GM12874 (cell line): ENCODE measurements at regions not wholly inside any gene's neighbourhood (a gene's known extent, or its start where the extent isn't known, plus 50 kb on each side); places are given as distances from the start of the nearest gene placed in this dataset.

Source experiments
- TF ChIP-seq, protein P1 (sequence below): IDR thresholded peaks from 2 replicates; pipeline ENCODE4 v1.5.1; 2011; ENCODE audit warnings: low read depth, mild to moderate bottlenecking, control low read depth, low read length, moderate library complexity; ENCODE audit not compliant: insufficient read depth

DNA sequence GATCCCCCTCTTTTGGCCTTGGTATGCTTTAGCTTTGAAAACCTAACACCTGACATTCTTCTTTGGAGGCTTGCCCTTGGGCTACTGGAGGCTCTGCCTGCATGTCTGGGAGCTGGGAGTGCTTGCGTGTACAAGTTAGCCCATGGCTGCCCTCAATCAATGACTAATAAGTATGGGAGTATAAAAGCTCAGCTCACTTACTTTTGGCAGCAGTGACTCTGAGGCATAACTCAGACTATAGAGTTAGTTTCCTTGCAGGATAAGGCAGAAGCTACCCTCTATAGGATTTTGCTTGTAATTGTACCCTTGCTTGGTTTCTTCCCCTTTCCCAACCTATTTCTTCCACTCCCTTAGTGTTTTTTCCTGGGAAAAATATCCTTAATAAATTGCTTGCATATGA, 247.9 kb downstream of the PPP1R2C start:
- TF ChIP-seq, protein P1, sequence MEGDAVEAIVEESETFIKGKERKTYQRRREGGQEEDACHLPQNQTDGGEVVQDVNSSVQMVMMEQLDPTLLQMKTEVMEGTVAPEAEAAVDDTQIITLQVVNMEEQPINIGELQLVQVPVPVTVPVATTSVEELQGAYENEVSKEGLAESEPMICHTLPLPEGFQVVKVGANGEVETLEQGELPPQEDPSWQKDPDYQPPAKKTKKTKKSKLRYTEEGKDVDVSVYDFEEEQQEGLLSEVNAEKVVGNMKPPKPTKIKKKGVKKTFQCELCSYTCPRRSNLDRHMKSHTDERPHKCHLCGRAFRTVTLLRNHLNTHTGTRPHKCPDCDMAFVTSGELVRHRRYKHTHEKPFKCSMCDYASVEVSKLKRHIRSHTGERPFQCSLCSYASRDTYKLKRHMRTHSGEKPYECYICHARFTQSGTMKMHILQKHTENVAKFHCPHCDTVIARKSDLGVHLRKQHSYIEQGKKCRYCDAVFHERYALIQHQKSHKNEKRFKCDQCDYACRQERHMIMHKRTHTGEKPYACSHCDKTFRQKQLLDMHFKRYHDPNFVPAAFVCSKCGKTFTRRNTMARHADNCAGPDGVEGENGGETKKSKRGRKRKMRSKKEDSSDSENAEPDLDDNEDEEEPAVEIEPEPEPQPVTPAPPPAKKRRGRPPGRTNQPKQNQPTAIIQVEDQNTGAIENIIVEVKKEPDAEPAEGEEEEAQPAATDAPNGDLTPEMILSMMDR, result no peak

DNA sequence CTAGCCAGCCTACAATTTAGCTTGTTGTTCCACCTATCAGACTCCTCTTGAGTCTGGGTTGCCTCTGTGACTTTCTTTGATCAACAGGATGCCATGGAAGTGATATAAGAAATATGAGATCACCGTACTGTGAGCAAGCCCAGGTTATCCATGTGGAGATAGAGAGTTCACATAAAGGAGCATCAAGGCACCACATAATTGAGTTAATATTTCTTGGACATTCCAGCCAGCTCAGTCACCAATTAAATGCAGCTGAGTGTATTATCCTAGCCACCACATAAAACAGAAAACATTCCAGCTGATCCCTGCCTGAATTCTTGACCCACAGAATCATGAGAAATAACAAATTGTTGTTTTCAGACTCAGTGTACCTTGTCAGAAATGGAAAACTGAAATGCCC, 253.6 kb downstream of the PPP1R2C start:
- TF ChIP-seq, protein P1, result no peak

GRCh38 chrX:42519666-42520231, 258.2 kb downstream of the PPP1R2C start:
- TF ChIP-seq, protein P1, result no peak

- TF ChIP-seq, protein P1, result no peak
Measured at GRCh38 chrX:42515939-42516338, 262.0 kb downstream of the PPP1R2C start.

GRCh38 chrX:42505016-42505415, 272.9 kb downstream of the PPP1R2C start:
- TF ChIP-seq, protein P1, result no peak

- TF ChIP-seq, protein P1, result no peak
Measured at GRCh38 chrX:42499620-42500019, 278.3 kb downstream of the PPP1R2C start.

GRCh38 chrX:42497356-42497755, 280.6 kb downstream of the PPP1R2C start:
- TF ChIP-seq, protein P1, result no peak

DNA sequence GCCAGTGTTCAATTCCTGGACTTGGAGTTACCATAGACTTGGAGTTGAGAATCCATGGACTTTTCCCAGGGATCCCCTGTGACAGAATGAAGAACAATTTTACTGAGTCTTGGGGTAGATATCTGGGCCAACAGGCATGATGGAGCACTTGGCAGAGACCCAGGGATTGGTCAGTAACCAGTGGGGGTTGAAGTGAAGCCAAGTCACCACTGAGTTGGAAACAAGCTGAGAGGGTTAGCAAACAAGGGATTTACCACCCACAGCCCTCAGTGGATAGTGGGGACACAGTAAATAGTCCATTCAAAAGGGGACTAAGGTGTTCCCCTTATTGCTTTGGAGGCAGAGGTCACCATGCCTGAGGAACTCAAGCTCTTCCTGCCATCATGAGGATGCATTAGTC, 281.7 kb downstream of the PPP1R2C start:
- TF ChIP-seq, protein P1, result no peak
